ENCODE measurements at regions not wholly inside any gene's neighbourhood (a gene's known extent, or its start where the extent isn't known, plus 50 kb on each side); places are given as distances from the start of the nearest gene placed in this dataset.

GRCh38 chr3:110779581-110779980 is 292.0 kb upstream of the NECTIN3 start:
- WGBS (ENCODE audit: insufficient coverage, insufficient replicate concordance, low lambda C conversion rate, missing lambda C conversion rate), result 97% methylated on average over 2 of the region's 2 CpGs
- H3K27ac ChIP-seq (ENCODE audit: control insufficient read depth, insufficient read depth), result no peak overlapping the region
- ChIA-PET SMC1A (ENCODE audit: uncharacterized antibody, unreplicated experiment) (no interaction called here), CTCF (no interaction called here), RAD21 (ENCODE audit: unreplicated experiment) (no interaction called here), POLR2A (no interaction called here)
- no peaks in the 10 kb centered on the region for H3K4me1 ChIP-seq (ENCODE audit: control insufficient read depth, insufficient read depth, low read length)
- H3K4me2 ChIP-seq (ENCODE audit: control insufficient read depth, insufficient read depth), result no peak overlapping the region
- no peak overlapping the region for H3K9ac ChIP-seq (ENCODE audit: control insufficient read depth, insufficient read depth, low read length)
- no peak for FAIRE-seq
- in situ Hi-C loops (cut with MboI) (no loop called here), intact Hi-C loops (cut with micrococcal nuclease; ENCODE audit: unreplicated experiment) (no loop called here)
- ATAC-seq, result no peak
- no peaks in the 10 kb centered on the region for H4K20me1 ChIP-seq (ENCODE audit: control insufficient read depth, insufficient read depth)
- H3K9me3 ChIP-seq (replicated peaks; ENCODE audit: control insufficient read depth, insufficient read depth, low read length), result no peaks in the 10 kb centered on the region
- no peaks in the 10 kb centered on the region for H3K27me3 ChIP-seq (replicated peaks in 1 of 2; ENCODE audit: control insufficient read depth in 2 of 2, insufficient read depth in 2 of 2, low read length in 1 of 2)
- no peaks in the 10 kb centered on the region for H3K79me2 ChIP-seq (ENCODE audit: control insufficient read depth, insufficient read depth, low read length)
- H3K36me3 ChIP-seq (ENCODE audit: control insufficient read depth in 2 of 2, insufficient read depth in 2 of 2, low read length in 1 of 2), result no peaks in the 10 kb centered on the region
- TF ChIP-seq ZBTB40 (IDR thresholded peaks at IDR 0.05; ENCODE audit: borderline replicate concordance) (no peak), SMAD5 (IDR thresholded peaks at IDR 0.05; ENCODE audit: low read depth) (no peak), ZNF274 (IDR thresholded peaks at IDR 0.05; ENCODE audit: insufficient read depth, insufficient read length) (no peak), MXI1 (IDR thresholded peaks at IDR 0.05; ENCODE audit: low read depth, low read length) (no peak), SMAD1 (IDR thresholded peaks at IDR 0.05; ENCODE audit: low read depth, partially characterized antibody) (no peak), CBX3 (IDR thresholded peaks at IDR 0.05; ENCODE audit: borderline replicate concordance, low read depth) (no peak), RBBP5 (conservative IDR thresholded peaks at IDR 0.05) (no peak), STAT3 (IDR thresholded peaks at IDR 0.05; ENCODE audit: low read depth, low read length) (no peak)
- TF ChIP-seq, protein P1, sequence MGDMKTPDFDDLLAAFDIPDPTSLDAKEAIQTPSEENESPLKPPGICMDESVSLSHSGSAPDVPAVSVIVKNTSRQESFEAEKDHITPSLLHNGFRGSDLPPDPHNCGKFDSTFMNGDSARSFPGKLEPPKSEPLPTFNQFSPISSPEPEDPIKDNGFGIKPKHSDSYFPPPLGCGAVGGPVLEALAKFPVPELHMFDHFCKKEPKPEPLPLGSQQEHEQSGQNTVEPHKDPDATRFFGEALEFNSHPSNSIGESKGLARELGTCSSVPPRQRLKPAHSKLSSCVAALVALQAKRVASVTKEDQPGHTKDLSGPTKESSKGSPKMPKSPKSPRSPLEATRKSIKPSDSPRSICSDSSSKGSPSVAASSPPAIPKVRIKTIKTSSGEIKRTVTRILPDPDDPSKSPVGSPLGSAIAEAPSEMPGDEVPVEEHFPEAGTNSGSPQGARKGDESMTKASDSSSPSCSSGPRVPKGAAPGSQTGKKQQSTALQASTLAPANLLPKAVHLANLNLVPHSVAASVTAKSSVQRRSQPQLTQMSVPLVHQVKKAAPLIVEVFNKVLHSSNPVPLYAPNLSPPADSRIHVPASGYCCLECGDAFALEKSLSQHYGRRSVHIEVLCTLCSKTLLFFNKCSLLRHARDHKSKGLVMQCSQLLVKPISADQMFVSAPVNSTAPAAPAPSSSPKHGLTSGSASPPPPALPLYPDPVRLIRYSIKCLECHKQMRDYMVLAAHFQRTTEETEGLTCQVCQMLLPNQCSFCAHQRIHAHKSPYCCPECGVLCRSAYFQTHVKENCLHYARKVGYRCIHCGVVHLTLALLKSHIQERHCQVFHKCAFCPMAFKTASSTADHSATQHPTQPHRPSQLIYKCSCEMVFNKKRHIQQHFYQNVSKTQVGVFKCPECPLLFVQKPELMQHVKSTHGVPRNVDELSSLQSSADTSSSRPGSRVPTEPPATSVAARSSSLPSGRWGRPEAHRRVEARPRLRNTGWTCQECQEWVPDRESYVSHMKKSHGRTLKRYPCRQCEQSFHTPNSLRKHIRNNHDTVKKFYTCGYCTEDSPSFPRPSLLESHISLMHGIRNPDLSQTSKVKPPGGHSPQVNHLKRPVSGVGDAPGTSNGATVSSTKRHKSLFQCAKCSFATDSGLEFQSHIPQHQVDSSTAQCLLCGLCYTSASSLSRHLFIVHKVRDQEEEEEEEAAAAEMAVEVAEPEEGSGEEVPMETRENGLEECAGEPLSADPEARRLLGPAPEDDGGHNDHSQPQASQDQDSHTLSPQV (IDR thresholded peaks at IDR 0.05), result no peak
- TF ChIP-seq, protein P2, sequence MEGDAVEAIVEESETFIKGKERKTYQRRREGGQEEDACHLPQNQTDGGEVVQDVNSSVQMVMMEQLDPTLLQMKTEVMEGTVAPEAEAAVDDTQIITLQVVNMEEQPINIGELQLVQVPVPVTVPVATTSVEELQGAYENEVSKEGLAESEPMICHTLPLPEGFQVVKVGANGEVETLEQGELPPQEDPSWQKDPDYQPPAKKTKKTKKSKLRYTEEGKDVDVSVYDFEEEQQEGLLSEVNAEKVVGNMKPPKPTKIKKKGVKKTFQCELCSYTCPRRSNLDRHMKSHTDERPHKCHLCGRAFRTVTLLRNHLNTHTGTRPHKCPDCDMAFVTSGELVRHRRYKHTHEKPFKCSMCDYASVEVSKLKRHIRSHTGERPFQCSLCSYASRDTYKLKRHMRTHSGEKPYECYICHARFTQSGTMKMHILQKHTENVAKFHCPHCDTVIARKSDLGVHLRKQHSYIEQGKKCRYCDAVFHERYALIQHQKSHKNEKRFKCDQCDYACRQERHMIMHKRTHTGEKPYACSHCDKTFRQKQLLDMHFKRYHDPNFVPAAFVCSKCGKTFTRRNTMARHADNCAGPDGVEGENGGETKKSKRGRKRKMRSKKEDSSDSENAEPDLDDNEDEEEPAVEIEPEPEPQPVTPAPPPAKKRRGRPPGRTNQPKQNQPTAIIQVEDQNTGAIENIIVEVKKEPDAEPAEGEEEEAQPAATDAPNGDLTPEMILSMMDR (IDR thresholded peaks at IDR 0.05 in 2 of 3, conservative IDR thresholded peaks at IDR 0.05 in 1 of 3; ENCODE audit: control insufficient read depth in 2 of 3, extremely low read depth in 1 of 3, insufficient read depth in 1 of 3, low read depth in 3 of 3, low read length in 3 of 3), result no peak
- TF ChIP-seq, protein P3, sequence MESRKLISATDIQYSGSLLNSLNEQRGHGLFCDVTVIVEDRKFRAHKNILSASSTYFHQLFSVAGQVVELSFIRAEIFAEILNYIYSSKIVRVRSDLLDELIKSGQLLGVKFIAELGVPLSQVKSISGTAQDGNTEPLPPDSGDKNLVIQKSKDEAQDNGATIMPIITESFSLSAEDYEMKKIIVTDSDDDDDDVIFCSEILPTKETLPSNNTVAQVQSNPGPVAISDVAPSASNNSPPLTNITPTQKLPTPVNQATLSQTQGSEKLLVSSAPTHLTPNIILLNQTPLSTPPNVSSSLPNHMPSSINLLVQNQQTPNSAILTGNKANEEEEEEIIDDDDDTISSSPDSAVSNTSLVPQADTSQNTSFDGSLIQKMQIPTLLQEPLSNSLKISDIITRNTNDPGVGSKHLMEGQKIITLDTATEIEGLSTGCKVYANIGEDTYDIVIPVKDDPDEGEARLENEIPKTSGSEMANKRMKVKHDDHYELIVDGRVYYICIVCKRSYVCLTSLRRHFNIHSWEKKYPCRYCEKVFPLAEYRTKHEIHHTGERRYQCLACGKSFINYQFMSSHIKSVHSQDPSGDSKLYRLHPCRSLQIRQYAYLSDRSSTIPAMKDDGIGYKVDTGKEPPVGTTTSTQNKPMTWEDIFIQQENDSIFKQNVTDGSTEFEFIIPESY (IDR thresholded peaks at IDR 0.05), result no peak
- H3K4me3 ChIP-seq, result no peak overlapping the region
- BruUV-seq (replicated peaks), result no TSS peak
- DNase-seq (ENCODE audit: low read depth, low spot score), result no peak
- H2AFZ ChIP-seq (ENCODE audit: control insufficient read depth, low read depth, low read length), result no peak overlapping the region

Data from GM12878 (cell line).